Neural cell (in vitro differentiated cells): ENCODE measurements at regions not wholly inside any gene's neighbourhood (a gene's known extent, or its start where the extent isn't known, plus 50 kb on each side); places are given as distances from the start of the nearest gene placed in this dataset.

Source experiments
- EP300 ChIP-seq: fragments of 450-650 bp; conservative IDR thresholded peaks from 2 replicates; pipeline ENCODE4 v1.6.1; 2014; ENCODE audit warnings: antibody characterized with exemption, mild to moderate bottlenecking, moderate library complexity; ENCODE audit not compliant: poor library complexity, severe bottlenecking
- EZH2 ChIP-seq: fragments of 200-600, 300-800 bp; shearing (Covaris generic), sonication (generic); IDR thresholded peaks from 2 replicates; pipeline ENCODE4 v1.6.1; 2014; ENCODE audit warnings: antibody characterized with exemption, low read length, borderline replicate concordance, mild to moderate bottlenecking; ENCODE audit not compliant: insufficient read depth, poor library complexity, severe bottlenecking
- POLR2AphosphoS5 ChIP-seq: IDR thresholded peaks from 2 replicates; pipeline ENCODE4 v1.6.1; 2012
- SMC3 ChIP-seq: fragments of 450-650 bp; conservative IDR thresholded peaks from 2 replicates; pipeline ENCODE4 v1.6.1; 2014; ENCODE audit warnings: antibody characterized with exemption, mild to moderate bottlenecking, moderate library complexity; ENCODE audit not compliant: poor library complexity
- TAF1 ChIP-seq: IDR thresholded peaks from 2 replicates; pipeline ENCODE4 v1.6.1; 2012; ENCODE audit warnings: low read depth
- TF ChIP-seq, protein P1 (sequence below): fragments of 450-650 bp; IDR thresholded peaks from 2 replicates; pipeline ENCODE4 v1.5.1; 2014; ENCODE audit warnings: antibody characterized with exemption, mild to moderate bottlenecking, moderate library complexity; ENCODE audit not compliant: poor library complexity, severe bottlenecking
- TF ChIP-seq, protein P2 (sequence below): IDR thresholded peaks from 2 replicates; pipeline ENCODE4 v1.6.1; 2012; ENCODE audit warnings: borderline replicate concordance

GRCh38 chr18:59810183-59810582 lies 89.6 kb upstream of the PMAIP1 start:
- no peak for TF ChIP-seq EZH2
- TF ChIP-seq, protein P1, sequence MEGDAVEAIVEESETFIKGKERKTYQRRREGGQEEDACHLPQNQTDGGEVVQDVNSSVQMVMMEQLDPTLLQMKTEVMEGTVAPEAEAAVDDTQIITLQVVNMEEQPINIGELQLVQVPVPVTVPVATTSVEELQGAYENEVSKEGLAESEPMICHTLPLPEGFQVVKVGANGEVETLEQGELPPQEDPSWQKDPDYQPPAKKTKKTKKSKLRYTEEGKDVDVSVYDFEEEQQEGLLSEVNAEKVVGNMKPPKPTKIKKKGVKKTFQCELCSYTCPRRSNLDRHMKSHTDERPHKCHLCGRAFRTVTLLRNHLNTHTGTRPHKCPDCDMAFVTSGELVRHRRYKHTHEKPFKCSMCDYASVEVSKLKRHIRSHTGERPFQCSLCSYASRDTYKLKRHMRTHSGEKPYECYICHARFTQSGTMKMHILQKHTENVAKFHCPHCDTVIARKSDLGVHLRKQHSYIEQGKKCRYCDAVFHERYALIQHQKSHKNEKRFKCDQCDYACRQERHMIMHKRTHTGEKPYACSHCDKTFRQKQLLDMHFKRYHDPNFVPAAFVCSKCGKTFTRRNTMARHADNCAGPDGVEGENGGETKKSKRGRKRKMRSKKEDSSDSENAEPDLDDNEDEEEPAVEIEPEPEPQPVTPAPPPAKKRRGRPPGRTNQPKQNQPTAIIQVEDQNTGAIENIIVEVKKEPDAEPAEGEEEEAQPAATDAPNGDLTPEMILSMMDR = no peak
- TF ChIP-seq EP300 = no peak
- TF ChIP-seq SMC3 = no peak
- TF ChIP-seq, protein P2, sequence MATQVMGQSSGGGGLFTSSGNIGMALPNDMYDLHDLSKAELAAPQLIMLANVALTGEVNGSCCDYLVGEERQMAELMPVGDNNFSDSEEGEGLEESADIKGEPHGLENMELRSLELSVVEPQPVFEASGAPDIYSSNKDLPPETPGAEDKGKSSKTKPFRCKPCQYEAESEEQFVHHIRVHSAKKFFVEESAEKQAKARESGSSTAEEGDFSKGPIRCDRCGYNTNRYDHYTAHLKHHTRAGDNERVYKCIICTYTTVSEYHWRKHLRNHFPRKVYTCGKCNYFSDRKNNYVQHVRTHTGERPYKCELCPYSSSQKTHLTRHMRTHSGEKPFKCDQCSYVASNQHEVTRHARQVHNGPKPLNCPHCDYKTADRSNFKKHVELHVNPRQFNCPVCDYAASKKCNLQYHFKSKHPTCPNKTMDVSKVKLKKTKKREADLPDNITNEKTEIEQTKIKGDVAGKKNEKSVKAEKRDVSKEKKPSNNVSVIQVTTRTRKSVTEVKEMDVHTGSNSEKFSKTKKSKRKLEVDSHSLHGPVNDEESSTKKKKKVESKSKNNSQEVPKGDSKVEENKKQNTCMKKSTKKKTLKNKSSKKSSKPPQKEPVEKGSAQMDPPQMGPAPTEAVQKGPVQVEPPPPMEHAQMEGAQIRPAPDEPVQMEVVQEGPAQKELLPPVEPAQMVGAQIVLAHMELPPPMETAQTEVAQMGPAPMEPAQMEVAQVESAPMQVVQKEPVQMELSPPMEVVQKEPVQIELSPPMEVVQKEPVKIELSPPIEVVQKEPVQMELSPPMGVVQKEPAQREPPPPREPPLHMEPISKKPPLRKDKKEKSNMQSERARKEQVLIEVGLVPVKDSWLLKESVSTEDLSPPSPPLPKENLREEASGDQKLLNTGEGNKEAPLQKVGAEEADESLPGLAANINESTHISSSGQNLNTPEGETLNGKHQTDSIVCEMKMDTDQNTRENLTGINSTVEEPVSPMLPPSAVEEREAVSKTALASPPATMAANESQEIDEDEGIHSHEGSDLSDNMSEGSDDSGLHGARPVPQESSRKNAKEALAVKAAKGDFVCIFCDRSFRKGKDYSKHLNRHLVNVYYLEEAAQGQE = no peak
- no peak for TF ChIP-seq TAF1
- TF ChIP-seq POLR2AphosphoS5 = no peak
